H9 (cell line): ENCODE measurements at regions not wholly inside any gene's neighbourhood (a gene's known extent, or its start where the extent isn't known, plus 50 kb on each side); places are given as distances from the start of the nearest gene placed in this dataset.
A peak's percentile ranks its signal among the peaks of the same experiment; 100 is the strongest.
"Not testable (repeated sequence)": the region's sequence is repeated elsewhere in the genome, so short reads cannot be mapped to it uniquely, and the experiment has no call there.

Experiments
- DNase-seq: peaks from one replicate; pipeline ENCODE4 v3.0.0-alpha.2; 2017
- H2AFZ ChIP-seq: one replicate; pipeline ENCODE4 v1.6.1; 2013; ENCODE audit warnings: mild to moderate bottlenecking, low read length, control low read depth, moderate library complexity
- H2AK5ac ChIP-seq: 2 replicates; pipeline ENCODE4 v1.6.1; 2013; ENCODE audit warnings: low read length, control low read depth, mixed read lengths; ENCODE audit not compliant: insufficient read length
- H2BK120ac ChIP-seq: one replicate; pipeline ENCODE4 v1.6.1; 2013; ENCODE audit warnings: low read depth, mild to moderate bottlenecking, low read length, control low read depth, inconsistent platforms; ENCODE audit not compliant: poor library complexity, severe bottlenecking
- H2BK12ac ChIP-seq: 2 replicates; pipeline ENCODE4 v1.6.1; 2013; ENCODE audit warnings: low read length, control low read depth, mixed read lengths, low read depth; ENCODE audit not compliant: insufficient read length
- H2BK15ac ChIP-seq: 2 replicates; pipeline ENCODE4 v1.6.1; 2013; ENCODE audit warnings: low read depth, low read length, control low read depth
- H2BK20ac ChIP-seq: one replicate; pipeline ENCODE4 v1.6.1; 2013; ENCODE audit warnings: low read depth, mild to moderate bottlenecking, low read length, control low read depth, inconsistent platforms; ENCODE audit not compliant: poor library complexity, severe bottlenecking
- H2BK5ac ChIP-seq: 2 replicates; pipeline ENCODE4 v1.6.1; 2013; ENCODE audit warnings: low read length, control low read depth, mixed read lengths; ENCODE audit not compliant: insufficient read length
- H3K14ac ChIP-seq: 2 replicates; pipeline ENCODE4 v1.6.1; 2013; ENCODE audit warnings: low read length, control low read depth; ENCODE audit not compliant: insufficient read depth
- H3K18ac ChIP-seq: 2 replicates; pipeline ENCODE4 v1.6.1; 2013; ENCODE audit warnings: low read depth, mild to moderate bottlenecking, mixed read lengths, low read length, control low read depth; ENCODE audit not compliant: insufficient read length
- H3K23ac ChIP-seq: 2 replicates; pipeline ENCODE4 v1.6.1; 2013; ENCODE audit warnings: low read length, control low read depth, mixed read lengths, low read depth; ENCODE audit not compliant: insufficient read length
- H3K23me2 ChIP-seq: 2 replicates; pipeline ENCODE4 v1.6.1; 2013; ENCODE audit warnings: low read depth, mild to moderate bottlenecking, mixed read lengths, low read length, control low read depth; ENCODE audit not compliant: insufficient read length, poor library complexity, severe bottlenecking
- H3K27ac ChIP-seq: 2 replicates; pipeline ENCODE4 v1.5.1; 2013; ENCODE audit warnings: low read length, control low read depth, mixed read lengths, low read depth; ENCODE audit not compliant: insufficient read length
- H3K27me3 ChIP-seq: 2 replicates; pipeline ENCODE4 v1.6.1; 2013; ENCODE audit warnings: low read length, control low read depth, inconsistent platforms; ENCODE audit not compliant: insufficient read depth
- H3K4ac ChIP-seq: 2 replicates; pipeline ENCODE4 v1.6.1; 2013; ENCODE audit warnings: low read depth, mild to moderate bottlenecking, control low read depth, inconsistent platforms, low read length, moderate library complexity
- H3K4me1 ChIP-seq: 2 replicates; pipeline ENCODE4 v1.6.1; 2013; ENCODE audit warnings: low read length, control low read depth, inconsistent platforms; ENCODE audit not compliant: insufficient read depth
- H3K4me2 ChIP-seq: 2 replicates; pipeline ENCODE4 v1.6.1; 2013; ENCODE audit warnings: low read length, control low read depth, mixed read lengths; ENCODE audit not compliant: insufficient read length, insufficient read depth
- H3K56ac ChIP-seq: 2 replicates; pipeline ENCODE4 v1.6.1; 2013; ENCODE audit warnings: low read depth, mild to moderate bottlenecking, mixed read lengths, low read length, control low read depth; ENCODE audit not compliant: insufficient read length
- H3K79me1 ChIP-seq: 2 replicates; pipeline ENCODE4 v1.6.1; 2013; ENCODE audit warnings: low read depth, mild to moderate bottlenecking, moderate library complexity, low read length, control low read depth, inconsistent platforms; ENCODE audit not compliant: insufficient read depth, poor library complexity, severe bottlenecking
- H3K79me2 ChIP-seq: 2 replicates; pipeline ENCODE4 v1.6.1; 2013; ENCODE audit warnings: low read length, control low read depth, inconsistent platforms; ENCODE audit not compliant: insufficient read depth
- H3K9ac ChIP-seq: 2 replicates; pipeline ENCODE4 v1.6.1; 2013; ENCODE audit warnings: low read length, control low read depth, mixed read lengths; ENCODE audit not compliant: insufficient read length; ENCODE audit errors: extremely low read depth
- H3K9me3 ChIP-seq: one replicate; pipeline ENCODE4 v1.6.1; 2013; ENCODE audit warnings: low read depth, low read length, inconsistent platforms; ENCODE audit not compliant: control insufficient read depth
- H3T11ph ChIP-seq: one replicate; pipeline ENCODE4 v1.6.1; 2013; ENCODE audit warnings: mild to moderate bottlenecking, low read length, control low read depth, inconsistent platforms
- H4K20me1 ChIP-seq: one replicate; pipeline ENCODE4 v1.6.1; 2013; ENCODE audit not compliant: control insufficient read depth, insufficient read length, insufficient read depth
- H4K5ac ChIP-seq: 2 replicates; pipeline ENCODE4 v1.6.1; 2013; ENCODE audit warnings: low read depth, mild to moderate bottlenecking, mixed read lengths, low read length, control low read depth; ENCODE audit not compliant: insufficient read length
- H4K8ac ChIP-seq: replicated peaks from 2 replicates; pipeline ENCODE4 v1.6.1; 2013; ENCODE audit warnings: low read length, control low read depth, mixed read lengths, low read depth; ENCODE audit not compliant: insufficient read length
- H4K91ac ChIP-seq: 2 replicates; pipeline ENCODE4 v1.6.1; 2013; ENCODE audit warnings: low read depth, mild to moderate bottlenecking, moderate library complexity, mixed read lengths, low read length, control low read depth; ENCODE audit not compliant: insufficient read length
- H3K27ac Mint-ChIP-seq, 3 experiments: 2 replicates in 2 of 3; 3 replicates in 1 of 3; pipeline ENCODE4 v1.8.0; 2020 to 2021; ENCODE audit warnings: mixed read lengths in 3 of 3, mild to moderate bottlenecking in 1 of 3, moderate library complexity in 1 of 3
- H3K27me3 Mint-ChIP-seq: 2 replicates; pipeline ENCODE4 v1.8.0; 2021; ENCODE audit warnings: low read depth, mild to moderate bottlenecking, moderate library complexity, mixed read lengths
- H3K36me3 Mint-ChIP-seq, 3 experiments: 2 replicates in 2 of 3; 3 replicates in 1 of 3; pipeline ENCODE4 v1.8.0; 2020 to 2021; ENCODE audit warnings: low read depth in 3 of 3, mixed read lengths in 3 of 3; ENCODE audit not compliant: insufficient read depth in 1 of 3
- H3K4me1 Mint-ChIP-seq, 2 experiments: 2 replicates each; pipeline ENCODE4 v1.8.0; 2020; ENCODE audit warnings: mixed read lengths in 2 of 2
- H3K4me3 Mint-ChIP-seq, 2 experiments: 2 replicates in 1 of 2; 3 replicates in 1 of 2; pipeline ENCODE4 v1.8.0; 2020 to 2021; ENCODE audit warnings: mild to moderate bottlenecking in 2 of 2, mixed read lengths in 2 of 2, moderate library complexity in 1 of 2
- H3K9me3 Mint-ChIP-seq, 2 experiments: 2 replicates in 1 of 2; 3 replicates in 1 of 2; pipeline ENCODE4 v1.8.0; 2020; ENCODE audit warnings: mild to moderate bottlenecking in 2 of 2, mixed read lengths in 2 of 2, moderate library complexity in 1 of 2
- WGBS: extraction: QIAGEN DNeasy Blood & Tissue Kit; methylation state at CpG from one replicate; pipeline ENCODE4 v1.1.7; 2013; ENCODE audit warnings: missing lambda C conversion rate, low lambda C conversion rate, mixed read lengths; ENCODE audit not compliant: insufficient read length; ENCODE audit errors: extremely low coverage; 5-methylcytosine and 5-hydroxymethylcytosine counted together
- TF ChIP-seq, protein P1 (sequence below): fragments of 200-600 bp; sonication (generic); conservative IDR thresholded peaks from 3 replicates; pipeline ENCODE4 v1.8.0; 2021; ENCODE audit warnings: antibody characterized with exemption, mild to moderate bottlenecking

DNA sequence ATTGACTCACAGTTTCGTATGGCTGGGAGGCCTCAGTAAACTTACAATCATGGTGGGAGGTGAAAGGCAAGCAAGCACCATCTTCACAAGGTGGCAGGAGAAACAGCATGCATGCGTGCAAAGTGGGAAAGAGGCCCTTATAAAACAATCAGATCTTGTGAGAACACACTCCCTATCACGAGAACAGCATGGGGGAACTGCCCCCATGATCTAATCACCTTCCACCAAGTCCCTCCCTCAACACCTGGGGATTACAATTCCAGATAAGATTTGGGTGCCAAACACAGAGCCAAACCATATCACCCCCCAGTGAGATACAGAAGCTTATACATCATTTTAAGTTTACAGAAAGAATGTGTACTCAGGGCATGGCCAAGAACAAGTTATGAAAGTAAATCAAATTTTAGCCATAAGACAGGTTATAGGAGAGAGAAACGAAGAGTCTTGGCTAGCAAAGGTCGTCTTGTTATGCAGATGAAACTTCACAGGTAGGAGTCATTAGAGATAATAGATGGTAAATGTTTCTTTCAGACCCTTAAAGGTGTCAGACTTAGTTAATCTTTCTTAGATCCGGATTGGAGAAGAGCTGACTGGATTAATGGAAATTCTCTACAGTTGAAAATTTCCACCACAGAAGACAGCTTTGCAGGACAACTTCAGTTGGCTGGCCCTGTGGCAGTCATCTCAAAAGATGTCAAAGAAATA, 79.8 kb upstream of the SEL1L start:
- Histone ChIP-seq H2AK5ac (no peak overlapping the region), H3K23ac (no peak overlapping the region), H3K9ac (no peak overlapping the region), H4K20me1 (no peaks in the 10 kb centered on the region), H3K23me2 (no peaks in the 10 kb centered on the region), H3T11ph (no peak overlapping the region), H2BK120ac (no peak overlapping the region), H3K79me2 (no peaks in the 10 kb centered on the region), H3K9me3 (no peaks in the 10 kb centered on the region), H3K27ac (no peak overlapping the region), H3K4ac (no peak overlapping the region), H3K14ac (no peak overlapping the region), H3K4me2 (no peak overlapping the region), H2BK15ac (no peak overlapping the region), H4K5ac (no peak overlapping the region), H3K18ac (no peak overlapping the region), H4K8ac (no peak overlapping the region), H2BK20ac (no peak overlapping the region), H3K79me1 (no peaks in the 10 kb centered on the region), H2BK12ac (no peak overlapping the region), H3K27me3 (no peaks in the 10 kb centered on the region), H2BK5ac (no peak overlapping the region), H3K4me1 (peaks cover 5% of the 10 kb centered on the region; the same call in 1 of the 2 replicates), H3K56ac (no peak overlapping the region), H4K91ac (no peak overlapping the region), H2AFZ (no peak overlapping the region)
- Mint-ChIP-seq H3K27ac (0 out of 7 replicates have a peak overlapping the region, but pooled peaks of 1 of the 3 experiments have one; percentile 17), H3K27me3 (no peaks in the 10 kb centered on the region; the same call in 1 of the 2 replicates), H3K4me1 (peaks cover 11% of the 10 kb centered on the region in 2 experiments), H3K36me3 (peaks cover 0 to 3% (median 0%) of the 10 kb centered on the region in 3 experiments; a peak in 1 of 7 replicates), H3K4me3 (no peak overlapping the region), H3K9me3 (peaks cover 0 to 7% of the 10 kb centered on the region in 2 experiments; a peak in 2 of 5 replicates)
- no CpG with 5 or more reads among the region's 6 CpGs for WGBS
- no peak for DNase-seq
- TF ChIP-seq, protein P1, sequence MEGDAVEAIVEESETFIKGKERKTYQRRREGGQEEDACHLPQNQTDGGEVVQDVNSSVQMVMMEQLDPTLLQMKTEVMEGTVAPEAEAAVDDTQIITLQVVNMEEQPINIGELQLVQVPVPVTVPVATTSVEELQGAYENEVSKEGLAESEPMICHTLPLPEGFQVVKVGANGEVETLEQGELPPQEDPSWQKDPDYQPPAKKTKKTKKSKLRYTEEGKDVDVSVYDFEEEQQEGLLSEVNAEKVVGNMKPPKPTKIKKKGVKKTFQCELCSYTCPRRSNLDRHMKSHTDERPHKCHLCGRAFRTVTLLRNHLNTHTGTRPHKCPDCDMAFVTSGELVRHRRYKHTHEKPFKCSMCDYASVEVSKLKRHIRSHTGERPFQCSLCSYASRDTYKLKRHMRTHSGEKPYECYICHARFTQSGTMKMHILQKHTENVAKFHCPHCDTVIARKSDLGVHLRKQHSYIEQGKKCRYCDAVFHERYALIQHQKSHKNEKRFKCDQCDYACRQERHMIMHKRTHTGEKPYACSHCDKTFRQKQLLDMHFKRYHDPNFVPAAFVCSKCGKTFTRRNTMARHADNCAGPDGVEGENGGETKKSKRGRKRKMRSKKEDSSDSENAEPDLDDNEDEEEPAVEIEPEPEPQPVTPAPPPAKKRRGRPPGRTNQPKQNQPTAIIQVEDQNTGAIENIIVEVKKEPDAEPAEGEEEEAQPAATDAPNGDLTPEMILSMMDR, result no peak

DNA sequence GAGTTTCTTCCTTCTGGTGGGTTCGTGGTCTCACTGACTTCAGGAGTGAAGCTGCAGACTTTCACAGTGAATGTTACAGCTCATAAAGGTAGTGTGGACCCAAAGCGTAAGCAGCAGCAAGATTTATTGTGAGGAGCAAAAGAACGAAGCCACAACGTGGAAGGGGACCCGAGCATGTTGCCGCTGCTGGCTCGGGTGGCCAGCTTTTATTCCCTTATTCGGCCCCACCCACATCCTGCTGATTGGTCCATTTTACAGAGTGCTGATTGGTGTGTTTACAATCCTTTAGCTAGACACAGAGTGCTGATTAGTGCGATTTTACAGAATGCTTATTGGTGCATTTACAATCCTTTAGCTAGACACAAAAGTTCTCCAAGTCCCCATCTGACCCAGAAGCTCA, 80.6 kb upstream of the SEL1L start:
- not testable (repeated sequence) for H3K23ac ChIP-seq, H2BK20ac ChIP-seq, H2BK15ac ChIP-seq, H2BK120ac ChIP-seq, H3K27me3 ChIP-seq, H4K20me1 ChIP-seq, H3K4me1 ChIP-seq, H3K9me3 Mint-ChIP-seq, H3K27ac ChIP-seq, H3K4me2 ChIP-seq, H4K5ac ChIP-seq, H3T11ph ChIP-seq, DNase-seq, H3K4me3 Mint-ChIP-seq, H3K9me3 ChIP-seq, H3K4ac ChIP-seq, H2BK5ac ChIP-seq, H3K36me3 Mint-ChIP-seq, H4K8ac ChIP-seq, H3K18ac ChIP-seq, H2BK12ac ChIP-seq, H3K79me2 ChIP-seq, H3K23me2 ChIP-seq, H2AK5ac ChIP-seq, H3K79me1 ChIP-seq, H3K56ac ChIP-seq, H3K27me3 Mint-ChIP-seq, H3K14ac ChIP-seq, H2AFZ ChIP-seq, H4K91ac ChIP-seq, H3K9ac ChIP-seq
- Mint-ChIP-seq H3K27ac (peak overlapping the region in 1 of 3 experiments; percentile 78; a peak in 2 of 7 replicates), H3K4me1 (peaks cover 11% of the 10 kb centered on the region in 2 experiments)
- WGBS, result no CpG with 5 or more reads among the region's 9 CpGs
